ENCODE measurements at regions not wholly inside any gene's neighbourhood (a gene's known extent, or its start where the extent isn't known, plus 50 kb on each side); places are given as distances from the start of the nearest gene placed in this dataset.

GRCh38 chr2:224281374-224281773, 120.5 kb downstream of the FAM124B start:
- no peak for TF ChIP-seq POLR2AphosphoS5 (IDR thresholded peaks at IDR 0.05; ENCODE audit: low read depth)
- TF ChIP-seq EZH2 (IDR thresholded peaks at IDR 0.05; ENCODE audit: low read depth, unreplicated experiment) = no peak
- no peak for TF ChIP-seq CTCF (conservative IDR thresholded peaks at IDR 0.05; ENCODE audit: low read depth in 2 of 2)
- TF ChIP-seq CREB1 (CRISPR knock-in tag; IDR thresholded peaks at IDR 0.05; ENCODE audit: low read depth) = no peak
- no peak for TF ChIP-seq REST (IDR thresholded peaks at IDR 0.05; ENCODE audit: unreplicated experiment)
